Stimulated activated CD4-positive, alpha-beta T cell treated with anti-CD3 and anti-CD28 coated beads, Interleukin-4, amount 100 ng/mL, for 4 hours (primary cell): ENCODE measurements at regions not wholly inside any gene's neighbourhood (a gene's known extent, or its start where the extent isn't known, plus 50 kb on each side); places are given as distances from the start of the nearest gene placed in this dataset.
"Not testable (repeated sequence)": the region's sequence is repeated elsewhere in the genome, so short reads cannot be mapped to it uniquely, and the experiment has no call there.

Experiments used
- DNase-seq, 2 experiments: peaks; one replicate each; pipeline ENCODE4 v3.0.0-alpha.2; 2020

DNA sequence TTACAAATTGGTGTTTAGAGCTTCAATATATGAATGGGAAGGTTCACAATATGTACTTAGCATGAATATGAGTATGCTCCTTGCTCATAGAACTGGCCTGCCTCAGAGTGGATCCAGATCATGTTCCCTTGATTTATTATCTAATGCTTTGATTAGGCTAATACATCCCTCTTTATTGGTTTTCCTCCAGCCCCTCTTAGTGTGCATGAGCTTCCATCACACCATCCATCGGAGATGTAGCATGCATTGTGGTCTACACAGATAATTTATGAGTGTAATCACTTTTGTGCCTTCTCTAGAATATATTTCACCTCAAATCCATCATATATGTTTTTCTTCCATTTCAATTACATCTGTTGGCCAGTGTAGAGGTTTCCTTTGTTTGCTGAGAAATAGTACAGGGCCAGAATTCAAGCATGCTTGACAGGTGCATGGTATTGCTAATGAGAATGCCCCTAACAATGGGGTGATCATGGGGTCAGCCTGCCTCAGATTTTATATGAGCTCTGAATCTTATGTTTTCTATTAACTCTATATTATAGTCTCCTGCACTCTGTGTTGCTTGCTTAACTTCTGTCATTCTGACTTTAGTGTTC is 786.4 kb upstream of the ARPP21 start:
- no peak for DNase-seq

DNA sequence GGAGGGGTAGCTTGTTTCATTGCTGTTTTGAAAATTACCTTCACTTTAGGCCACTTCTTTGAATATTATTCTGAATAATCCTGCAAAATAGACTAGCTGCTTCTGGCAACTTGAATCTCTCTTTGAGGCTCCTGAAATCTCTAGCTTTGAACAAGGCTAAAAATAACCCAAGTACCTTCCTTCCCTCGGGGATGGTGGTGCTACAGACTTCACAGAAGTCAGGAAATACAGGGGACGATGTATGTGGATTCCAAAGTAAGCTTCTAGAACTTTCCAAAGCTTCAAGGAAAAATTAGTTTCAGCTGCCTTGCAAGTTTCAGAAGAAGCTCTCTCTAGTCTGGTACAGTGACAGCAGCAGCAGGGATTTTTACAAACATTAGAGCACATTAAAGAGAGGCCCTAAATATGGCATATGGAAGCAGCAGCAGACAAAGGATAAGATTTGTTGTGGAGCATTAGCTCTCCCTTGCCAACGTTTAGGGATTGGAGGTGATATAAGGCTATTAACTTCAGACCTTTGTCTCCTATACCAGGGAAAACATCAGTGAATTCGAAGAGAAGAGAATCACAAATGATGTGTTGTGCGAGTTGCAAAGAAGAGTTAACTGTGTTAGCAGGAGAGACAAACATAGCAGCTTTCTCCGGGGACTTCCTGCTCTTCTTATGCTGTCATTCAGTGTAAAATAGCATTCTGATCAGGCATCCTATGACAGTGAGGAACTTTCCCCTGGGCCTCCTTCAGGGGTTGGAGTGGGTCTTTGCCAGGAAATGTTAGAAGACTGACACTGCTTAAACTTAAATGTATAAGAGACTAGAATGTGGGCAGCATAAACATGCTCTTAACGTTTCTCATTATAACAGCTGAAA is 783.0 kb upstream of the ARPP21 start:
- no peak for DNase-seq

DNA sequence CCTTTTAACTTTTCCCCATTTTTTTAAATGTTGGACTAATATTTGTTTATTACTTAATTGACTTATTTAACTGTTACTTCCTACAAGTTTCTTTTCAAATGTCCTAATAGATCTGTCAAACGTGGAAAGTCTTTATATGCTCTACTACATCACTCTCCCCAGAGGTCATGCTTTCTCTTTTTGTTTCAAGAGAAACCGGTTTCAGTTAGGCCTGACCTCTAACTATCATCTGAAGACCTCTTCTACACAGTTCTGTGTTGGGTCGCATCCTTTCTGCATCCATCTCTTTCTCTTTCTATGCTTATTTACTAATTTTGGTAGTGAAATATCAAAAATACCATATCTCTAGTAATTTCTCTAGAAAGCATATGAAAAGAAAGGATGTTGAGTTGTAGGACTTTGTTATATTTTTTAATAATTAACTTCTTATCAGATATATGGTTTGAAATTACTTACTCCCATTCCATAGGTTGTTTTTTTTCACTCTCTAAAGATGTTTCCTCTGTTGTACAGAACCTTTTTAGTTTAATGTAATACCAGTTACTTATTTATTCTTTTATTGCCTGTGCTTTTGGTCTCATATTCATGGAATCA is 781.2 kb upstream of the ARPP21 start:
- DNase-seq: no peak

DNA sequence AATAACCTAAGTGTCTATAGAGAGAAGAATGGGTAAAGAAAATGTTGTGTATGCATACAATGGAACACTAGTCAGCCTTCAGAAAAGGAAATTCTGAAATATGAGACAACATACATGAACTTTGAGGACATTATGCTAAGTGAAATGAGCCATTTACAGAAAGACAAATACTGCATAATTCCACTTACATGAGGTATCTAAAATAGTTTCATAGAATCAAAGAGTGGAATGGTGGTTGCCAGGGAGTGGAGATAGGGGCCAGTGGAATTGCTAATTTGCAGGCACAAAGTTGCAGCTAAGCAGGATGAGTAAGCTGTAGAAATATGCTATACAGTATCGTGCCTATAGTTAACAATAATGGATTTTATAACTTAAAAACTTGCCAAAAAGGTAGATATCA is 779.6 kb upstream of the ARPP21 start:
- no peak for DNase-seq

DNA sequence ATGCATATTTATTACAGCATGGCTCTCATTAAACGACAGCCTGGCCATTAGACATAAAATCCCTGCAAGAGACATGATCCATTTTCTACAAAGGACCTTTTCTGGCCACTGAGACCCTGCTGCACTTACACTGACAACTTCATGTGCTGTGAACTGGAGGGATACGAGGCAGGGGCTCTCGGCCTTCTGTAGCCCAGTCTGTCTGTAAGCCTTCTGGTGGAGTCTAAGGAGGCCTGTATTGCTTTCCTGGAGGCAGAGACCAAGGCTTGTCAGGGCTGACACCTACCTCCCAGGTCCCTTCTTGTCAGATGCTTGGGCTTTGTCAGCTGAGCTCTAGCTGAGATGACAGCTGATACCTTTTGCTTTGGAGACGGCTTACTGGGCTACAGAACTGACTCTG is 776.9 kb upstream of the ARPP21 start:
- DNase-seq: no peak

DNA sequence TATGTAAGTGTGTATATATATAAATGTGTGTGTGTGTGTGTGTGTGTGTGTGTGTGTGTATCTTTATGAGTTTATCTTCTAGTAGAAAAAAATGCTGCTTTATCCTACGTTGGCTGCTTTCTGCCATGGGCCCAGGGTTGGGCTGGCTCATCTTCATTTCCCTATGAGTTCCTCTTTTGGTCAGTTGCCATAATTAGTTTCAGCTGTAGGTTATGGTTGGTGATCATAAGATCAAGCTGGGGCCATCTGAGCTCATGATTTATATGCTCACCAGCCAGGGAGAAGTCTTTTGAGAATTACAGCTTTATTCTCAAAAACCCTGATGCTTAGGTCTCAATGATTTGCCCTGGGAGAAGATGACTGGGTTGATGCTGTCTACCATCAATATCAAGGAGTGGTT is 775.8 kb upstream of the ARPP21 start:
- DNase-seq: no peak

DNA sequence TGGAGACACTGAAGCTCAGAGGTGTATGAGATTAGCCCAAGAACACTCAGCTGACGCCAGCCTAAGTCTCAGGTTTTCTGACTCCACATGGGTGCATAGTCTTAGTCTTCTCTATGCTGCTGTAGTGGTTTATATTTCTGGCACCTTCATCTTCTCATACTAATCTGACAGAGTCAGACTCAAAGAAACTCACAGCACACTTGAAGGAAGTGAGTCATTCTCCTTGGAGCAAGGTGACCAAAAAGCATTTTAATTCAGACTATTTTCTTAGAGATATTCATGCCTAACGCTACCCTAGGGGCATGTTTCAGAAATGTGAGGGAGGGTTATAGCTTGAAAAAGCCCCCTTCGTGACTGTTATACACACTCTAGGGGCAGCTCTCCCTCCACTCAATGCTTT is 775.3 kb upstream of the ARPP21 start:
- DNase-seq: no peak

DNA sequence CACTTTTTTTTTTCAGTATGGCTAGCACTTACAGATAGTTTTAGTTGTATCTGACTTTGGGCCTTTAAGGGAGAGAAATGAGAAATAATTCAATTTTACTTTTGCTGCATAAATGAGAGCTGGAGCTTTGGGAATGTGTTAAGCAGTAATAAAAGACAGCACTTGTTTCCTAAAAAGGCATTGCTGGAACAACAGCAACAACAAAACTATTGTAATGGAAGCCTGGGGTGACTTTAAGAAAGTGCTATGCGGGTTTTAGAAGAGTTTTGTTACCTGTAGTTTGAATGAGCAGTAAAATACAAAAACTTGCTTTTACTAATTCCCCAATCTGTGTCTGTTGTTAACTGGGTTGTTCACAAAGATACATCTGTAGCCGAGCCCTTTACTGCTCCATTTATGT is 774.0 kb upstream of the ARPP21 start:
- no peak for DNase-seq

DNA sequence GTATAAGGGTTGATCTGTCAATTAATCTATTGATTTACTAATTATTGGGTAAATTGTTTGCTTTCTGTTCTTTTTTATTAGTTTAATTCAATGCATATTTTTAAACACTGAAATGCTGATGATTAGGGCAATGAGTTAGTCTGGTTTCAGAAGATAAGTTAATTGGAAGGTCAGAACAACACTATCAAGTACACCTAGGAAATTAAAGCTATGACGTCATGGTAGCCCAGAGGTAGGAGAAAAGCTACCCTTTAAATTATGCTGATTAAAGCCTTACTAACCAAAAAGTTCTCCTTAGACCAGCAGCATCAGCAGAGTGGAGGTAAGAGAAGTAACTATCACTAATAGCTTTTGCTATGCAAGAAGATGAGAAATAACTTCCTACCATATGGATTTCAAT is 770.4 kb upstream of the ARPP21 start:
- DNase-seq: no peak

DNA sequence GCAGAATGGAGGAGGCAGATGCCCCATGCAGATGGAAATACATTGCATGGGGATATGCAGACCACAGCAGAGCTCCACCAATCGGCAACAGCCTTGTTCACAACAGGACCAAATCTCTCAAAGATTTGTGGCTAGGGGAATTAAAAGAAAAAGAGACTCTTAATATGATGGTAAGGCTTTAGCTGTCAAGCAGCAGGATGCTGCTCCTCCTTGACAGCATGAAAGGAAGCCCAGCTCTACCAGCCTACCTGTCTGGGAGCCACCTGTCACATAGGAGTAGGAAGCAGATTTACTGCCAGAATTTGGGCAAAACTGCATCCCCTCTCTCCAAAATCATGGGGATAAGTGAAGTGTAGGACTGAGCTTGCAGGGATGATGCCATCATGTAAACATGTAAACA is 769.6 kb upstream of the ARPP21 start:
- DNase-seq: no peak

DNA sequence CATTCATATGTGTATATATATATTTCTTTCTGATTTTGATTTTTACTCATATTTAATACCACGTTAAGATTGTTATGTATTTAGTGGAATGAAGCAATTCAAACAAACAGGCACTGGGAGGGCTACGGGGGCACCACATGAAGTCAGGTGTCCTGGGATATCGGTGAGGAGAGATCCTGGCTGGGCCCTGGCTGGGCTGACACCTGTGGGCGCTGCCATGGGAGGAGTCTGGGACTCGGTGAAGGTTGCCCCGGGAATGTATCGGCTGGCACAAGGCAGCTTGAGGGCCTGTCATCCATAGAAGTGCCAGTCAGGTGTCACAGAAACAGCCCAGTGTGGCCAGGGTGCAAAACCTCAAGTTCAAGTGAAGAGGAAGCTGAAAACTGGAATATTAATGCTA is 766.9 kb upstream of the ARPP21 start:
- DNase-seq: no peak

DNA sequence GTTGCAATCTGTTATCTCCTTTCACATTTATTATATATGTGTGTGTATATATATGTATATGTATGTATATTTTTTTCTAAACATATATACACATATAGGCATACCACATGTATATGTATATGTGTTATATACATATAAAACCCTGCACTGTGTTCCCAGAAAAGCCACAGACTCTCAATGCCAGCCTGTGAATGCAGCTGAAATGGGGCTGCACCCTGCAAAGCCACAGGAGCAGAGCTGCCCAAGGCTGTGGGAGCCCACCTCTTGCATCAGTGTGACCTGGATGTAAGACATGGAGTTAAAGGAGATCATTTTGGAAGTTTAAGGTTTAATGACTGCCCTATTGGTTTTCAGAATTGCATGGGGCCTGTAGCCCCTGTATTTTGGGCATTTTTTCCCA is 762.3 kb upstream of the ARPP21 start:
- DNase-seq: no peak

DNA sequence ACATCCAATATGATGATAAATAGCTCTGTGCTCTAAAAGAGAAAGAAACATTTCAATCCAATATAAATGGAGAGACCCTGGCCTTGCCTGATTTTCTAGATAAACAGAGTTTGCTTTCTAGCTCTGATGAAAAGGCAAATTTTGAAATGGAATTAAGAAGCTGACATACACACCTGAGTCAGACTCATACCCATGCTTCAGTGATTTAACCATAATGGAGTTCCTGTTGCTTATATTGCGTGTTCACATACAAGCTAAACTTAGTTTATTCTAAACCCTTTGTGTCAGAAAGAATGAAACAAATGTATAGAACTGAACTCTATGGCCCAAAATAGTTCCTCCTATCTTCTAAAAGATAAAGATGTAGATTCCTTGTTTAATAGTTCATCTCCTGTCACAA is 760.8 kb upstream of the ARPP21 start:
- no peak for DNase-seq

DNA sequence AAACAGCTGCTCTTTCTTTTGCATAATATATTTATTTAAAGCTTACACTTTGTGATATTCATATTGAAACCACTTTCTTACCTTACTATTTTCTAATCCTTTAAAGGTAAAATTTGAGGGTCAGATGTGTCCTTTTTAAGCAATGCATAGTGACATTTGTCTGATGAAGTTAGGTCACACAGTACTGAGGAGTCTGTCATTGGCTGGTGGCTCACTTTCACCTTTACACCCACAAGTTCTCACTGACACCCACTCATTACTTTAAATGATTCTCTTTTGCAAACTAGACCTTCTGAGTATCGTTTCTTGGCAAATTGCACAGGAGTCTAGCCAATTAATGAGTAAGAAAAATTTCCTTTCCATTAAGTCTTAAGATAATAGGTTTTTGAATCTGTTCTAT is 758.3 kb upstream of the ARPP21 start:
- DNase-seq: no peak

DNA sequence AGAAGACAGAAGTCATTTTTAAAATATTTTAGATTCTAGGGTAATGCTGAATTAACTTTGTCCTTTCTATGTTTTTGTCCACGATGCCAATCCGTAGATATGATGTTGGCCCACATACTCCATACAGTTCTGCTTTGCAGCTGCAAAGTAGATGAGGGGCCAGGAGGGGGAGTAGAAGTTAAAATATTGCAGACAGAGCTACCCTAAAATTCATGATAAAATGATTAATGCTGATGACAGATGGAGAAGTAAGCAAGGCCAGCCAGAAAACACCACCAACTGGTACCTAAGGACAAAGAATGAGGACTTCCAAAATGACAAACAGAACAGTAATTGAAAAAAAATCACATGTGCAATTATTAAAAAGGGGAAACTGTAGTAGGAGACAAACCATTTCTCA is 756.6 kb upstream of the ARPP21 start:
- no peak for DNase-seq

DNA sequence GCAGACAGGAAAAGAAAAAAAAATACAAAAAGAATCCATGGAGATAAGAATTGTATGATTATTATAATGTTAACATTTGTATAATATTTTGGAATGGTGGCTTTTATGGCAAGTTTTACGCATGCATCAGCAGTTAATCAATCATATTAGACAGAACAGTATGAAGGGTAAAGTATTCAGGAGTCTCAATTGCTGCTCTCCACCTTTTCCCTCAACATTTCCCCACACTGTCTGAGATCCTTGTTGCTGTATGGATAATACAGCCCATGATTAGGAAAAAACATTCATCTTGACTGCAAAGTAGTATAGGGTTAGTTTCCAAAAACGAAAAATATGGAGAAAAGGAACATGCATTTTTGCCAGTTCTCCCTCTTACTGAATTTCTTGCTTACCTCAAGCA is 755.3 kb upstream of the ARPP21 start:
- DNase-seq: no peak

DNA sequence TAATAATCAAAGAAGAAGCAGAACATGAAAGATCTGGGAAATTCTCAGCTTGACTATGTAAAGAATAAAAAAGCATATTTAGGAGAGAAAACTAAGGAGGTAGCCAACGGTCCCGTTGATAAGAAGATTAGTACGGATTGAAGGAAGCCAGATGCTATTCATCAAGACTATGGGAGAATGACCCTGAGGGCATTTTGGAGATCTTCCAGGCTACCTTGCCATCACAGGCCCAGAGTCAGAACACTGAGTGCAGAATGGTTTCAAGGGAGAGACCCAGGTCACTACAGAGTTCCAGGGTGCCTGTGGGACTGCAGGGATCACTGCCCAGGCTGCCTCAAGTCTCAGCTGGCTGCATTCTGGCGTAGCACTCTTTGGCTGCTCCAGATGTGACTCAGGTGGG is 752.9 kb upstream of the ARPP21 start:
- no peak for DNase-seq

DNA sequence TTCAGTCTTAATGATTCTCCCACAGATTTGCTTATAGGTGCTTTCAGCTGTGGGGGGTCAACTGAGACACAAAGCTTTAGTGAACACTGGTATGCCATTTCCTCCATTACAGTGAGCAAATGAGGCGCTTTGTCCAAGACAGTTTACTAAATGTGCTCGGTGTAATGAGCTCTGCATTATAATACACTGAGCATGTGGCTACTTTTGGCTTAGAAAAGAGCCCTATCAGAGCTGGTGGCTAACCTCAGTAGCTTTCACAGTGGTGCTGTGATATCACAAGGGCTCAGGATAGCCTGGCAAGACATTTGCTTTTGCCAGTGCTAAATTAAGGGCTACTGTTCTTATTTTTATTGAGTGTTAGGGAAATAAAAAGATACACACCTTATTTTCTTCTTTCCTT is 749.7 kb upstream of the ARPP21 start:
- DNase-seq: no peak

DNA sequence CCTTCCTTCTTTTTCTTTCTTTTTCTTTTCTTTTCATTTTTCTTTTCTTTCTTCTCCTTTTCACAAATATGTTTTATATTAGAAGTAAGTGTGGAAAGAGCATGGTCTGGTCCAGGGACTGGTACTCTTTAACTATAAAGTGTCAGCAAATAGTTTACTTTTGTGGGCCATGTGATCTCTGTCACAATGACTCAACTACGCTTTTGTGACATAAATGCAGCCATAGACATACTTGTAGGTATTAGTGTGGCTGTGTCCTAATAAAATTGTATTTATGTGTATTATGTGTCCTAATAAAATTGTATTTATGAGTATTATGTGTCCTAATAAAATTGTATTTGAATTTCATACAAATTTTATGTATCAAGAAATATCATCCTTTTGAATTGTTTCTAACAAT is 749.1 kb upstream of the ARPP21 start:
- DNase-seq: no peak

DNA sequence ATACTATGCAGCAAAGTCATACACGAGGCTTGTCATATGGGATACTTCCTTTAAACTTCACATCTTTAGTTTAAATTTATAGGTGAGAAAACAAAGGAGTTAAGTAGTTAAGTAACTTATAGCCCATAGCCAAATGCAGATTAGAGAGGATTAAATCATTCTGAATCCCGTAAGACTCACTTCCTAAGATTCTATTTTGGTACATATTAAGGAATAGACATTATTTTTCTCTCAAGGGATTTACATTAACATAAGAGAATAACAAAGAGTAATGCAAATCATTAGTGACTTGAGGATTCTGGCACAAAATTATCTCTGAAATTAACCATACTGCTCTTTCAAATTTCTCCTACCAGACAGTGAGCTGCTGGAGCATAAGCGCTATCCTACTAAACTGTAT is 747.4 kb upstream of the ARPP21 start:
- DNase-seq: no peak

DNA sequence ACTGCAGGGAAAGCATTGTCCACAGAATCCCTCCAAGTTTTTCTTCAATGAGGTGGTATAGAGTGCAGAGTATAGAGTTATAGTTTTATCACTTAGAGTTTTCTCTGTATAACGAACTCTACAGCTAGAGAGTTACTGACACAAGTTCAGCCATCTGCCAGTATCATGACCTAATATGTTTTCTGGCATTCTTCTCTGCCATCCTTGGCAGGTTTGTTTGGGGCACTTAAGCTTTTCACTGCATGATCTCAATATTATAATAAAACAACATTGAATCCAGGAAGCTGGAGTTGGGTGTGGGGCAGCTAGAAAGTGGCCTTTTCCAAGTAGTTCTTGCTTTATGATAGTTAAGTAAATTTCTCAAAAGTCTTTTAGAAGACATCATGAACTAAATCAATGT is 743.5 kb upstream of the ARPP21 start:
- DNase-seq: no peak

DNA sequence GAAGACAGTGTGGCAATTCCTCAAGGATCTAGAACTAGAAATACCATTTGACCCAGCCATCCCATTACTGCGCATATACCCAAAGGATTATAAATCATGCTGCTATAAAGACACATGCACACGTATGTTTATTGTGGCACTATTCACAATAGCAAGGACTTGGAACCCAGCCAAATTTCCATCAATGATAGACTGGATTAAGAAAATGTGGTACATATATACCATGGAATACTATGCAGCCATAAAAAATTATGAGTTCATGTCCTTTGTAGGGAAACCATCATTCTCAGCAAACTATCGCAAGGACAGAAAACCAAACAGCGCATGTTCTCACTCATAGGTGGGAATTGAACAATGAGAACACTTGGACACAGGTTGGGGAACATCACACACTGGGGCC is 729.6 kb upstream of the ARPP21 start:
- not testable (repeated sequence) for DNase-seq

DNA sequence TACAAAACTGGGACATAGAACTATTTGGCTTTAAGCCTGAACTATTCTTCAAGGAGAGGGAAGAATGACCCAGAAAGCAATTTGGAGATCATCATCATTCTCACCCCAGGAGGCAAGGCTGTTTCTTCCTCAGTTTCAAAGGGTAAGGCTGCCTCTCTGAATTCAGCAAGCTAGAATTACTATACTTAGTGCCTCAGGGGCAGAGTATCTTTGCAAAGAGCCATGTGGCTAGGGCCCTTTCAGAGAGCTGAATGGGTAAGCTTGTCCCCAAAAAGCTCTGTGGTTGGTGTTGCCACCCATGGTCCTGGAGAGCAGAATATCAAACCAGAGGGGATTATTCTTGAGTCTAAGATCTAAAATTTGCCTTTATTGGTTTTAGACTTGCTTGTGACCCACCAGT is 720.3 kb upstream of the ARPP21 start:
- DNase-seq: no peak

DNA sequence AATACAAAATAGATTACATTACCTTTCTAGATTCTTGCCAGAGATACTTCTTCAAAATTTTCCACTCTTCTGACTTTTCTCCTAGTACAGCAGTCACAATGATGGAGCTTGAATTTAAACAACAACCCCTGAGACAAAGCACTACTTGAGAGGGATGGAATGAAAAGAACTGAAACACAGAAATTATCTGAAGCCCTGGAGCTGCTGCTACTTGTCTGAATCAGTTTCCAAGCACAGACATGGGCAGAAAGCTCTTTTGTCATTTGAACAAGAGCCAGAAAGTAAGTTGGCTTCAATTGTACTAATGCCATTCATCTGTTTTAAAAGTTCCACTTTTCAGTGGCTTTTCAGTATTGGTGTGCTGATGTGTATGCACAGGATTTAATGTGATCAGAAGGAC is 718.5 kb upstream of the ARPP21 start:
- DNase-seq: no peak

DNA sequence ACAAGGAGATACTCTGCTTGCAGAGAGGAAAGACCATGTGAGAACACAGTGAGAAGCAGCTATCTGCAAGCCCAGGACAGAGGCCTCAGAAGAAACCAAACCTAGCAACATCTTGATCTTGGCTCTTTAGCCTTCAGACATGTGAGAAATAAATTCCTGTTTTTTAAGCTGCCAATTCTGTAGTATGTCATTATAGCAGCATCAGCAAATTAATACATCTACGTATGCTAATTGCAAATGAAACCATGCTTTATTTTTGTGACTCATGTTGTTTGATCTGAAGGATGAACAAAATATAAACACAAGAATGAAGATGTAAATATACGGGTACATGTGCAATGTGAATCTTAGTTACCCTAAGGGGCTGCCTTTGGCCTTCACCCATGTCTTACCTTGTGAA is 714.4 kb upstream of the ARPP21 start:
- no peak for DNase-seq
